Renal pelvis (tissue), 1 donor: ENCODE measurements at regions not wholly inside any gene's neighbourhood (a gene's known extent, or its start where the extent isn't known, plus 50 kb on each side); places are given as distances from the start of the nearest gene placed in this dataset.

Source experiments
- DNase-seq: peaks from one replicate; pipeline ENCODE4 v3.0.0-alpha.2; 2013

DNA sequence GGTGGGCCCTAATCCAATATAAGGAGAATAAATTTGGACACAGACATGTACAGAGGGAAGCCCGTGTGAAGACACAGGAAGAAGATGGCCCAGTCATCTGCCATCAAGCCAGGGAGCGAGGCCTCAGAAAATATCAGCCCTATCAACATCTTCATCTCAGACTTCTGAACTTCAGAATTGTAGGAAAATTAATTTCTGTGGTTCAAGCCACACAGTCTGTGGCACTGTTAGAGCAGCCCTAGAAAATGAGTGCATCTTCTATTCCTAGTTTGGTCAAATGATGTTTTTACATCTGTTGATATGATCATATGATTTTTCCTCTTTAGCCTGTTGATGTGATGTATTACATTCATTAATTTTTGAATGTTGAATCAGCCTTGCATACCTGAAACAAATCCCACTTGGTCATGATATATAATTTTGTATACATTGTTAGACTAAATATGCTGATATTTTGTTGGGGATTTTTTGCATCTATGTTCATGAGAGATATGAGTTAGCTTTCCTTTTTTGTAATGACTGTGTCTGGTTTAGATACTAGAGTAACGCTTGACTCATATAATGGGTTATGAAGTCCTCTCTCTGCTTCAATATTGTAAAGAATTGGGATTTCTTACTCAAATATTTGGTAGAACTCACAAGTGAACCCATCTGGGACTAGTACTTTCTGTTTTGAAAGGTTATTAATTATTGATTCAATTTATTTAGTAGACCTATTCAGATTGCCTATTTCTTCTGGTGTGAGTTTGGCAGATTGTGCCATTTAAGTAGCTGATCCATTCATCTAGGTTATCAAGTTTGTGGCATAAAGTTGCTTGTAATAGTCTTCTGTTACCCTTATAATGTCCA is 451.4 kb downstream of the EIPR1 start:
- no peak for DNase-seq

DNA sequence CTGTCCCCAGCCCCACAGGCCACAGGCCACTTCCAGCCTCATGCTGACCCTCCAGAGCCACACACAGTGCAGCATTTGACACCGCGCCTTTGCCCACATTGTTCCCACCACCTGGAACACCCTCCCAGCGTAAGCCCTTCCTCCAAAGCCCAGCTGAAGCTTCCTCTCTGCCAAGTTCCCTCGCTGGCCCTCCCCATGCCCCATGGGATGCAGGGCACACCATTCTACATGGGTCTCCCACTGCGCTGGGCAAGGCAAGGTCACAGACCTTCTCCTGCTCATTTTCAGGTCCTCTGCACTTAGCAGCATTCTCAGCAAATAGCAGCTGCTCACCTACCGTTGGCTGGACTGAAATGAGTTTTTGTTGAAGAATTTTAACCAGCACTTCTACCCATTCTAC is 455.5 kb downstream of the EIPR1 start:
- no peak for DNase-seq

DNA sequence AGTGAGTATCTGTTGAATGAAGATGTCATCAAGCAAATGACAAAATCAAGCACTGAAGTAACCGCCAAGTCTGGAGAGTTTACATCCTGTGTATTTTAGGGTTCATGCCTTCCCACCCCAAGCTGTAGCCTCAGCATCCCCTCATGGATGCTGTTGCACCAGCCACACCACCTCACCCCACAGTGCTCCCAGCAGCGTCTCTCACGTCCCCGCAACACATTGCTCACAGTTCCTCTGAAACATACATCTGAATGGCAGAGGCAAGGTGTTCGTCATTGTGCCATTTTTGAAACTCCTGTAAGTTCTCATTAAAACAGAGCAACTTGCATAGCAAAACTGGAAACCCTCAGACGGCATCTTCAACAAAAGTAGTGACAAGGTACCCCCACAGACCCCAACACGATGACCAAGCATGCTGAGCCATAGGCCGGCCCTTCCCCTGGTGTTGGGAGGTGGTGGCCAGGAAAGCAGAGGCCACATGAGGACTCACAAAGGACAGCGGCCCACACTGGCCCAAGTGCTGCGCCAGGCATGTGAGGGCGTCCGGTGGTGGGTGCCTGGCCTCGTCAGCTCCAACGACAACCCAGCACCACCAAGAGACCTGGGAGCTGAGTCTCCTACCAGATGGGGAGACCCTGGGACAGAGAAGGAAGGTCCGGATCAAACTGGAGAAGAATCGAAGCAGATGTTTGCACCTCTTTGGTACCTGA is 456.5 kb downstream of the EIPR1 start:
- no peak for DNase-seq

DNA sequence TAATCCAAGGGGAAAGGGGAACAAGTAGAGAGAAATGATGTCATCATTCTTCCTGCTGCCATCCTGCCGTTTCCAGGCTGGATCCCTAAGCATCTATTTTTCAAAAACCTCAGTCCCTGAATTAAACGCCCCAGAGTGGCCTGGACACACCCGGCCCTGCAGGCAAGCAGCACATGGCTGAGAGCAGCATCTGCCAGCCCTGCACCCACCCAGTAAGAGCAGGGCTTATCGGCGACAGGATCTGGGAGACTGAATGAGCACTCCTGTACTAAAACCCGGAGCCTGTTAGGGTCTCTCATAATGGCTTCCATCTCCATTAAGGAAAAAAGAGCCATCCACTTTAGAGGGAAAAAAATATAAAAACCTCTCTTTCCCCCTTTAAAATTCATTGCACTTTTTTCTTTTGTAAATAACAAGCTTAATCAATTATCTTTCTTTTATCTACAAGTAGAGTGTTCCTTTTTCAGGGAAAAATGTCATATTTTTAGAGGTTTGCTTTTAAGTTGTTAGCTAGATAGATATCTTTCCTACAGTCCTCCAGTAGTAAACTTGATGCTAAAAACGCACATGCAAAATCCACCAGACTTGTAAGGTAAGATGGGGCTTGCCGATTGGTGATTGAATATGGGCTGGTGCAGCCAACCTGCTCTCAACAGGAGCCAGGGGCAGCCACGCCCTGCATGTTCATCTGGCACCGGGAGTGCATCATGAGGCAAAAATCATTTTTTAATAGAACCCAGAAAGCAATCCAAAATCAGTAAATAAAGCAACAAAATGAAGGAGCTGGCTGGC is 457.8 kb downstream of the EIPR1 start:
- DNase-seq = no peak

DNA sequence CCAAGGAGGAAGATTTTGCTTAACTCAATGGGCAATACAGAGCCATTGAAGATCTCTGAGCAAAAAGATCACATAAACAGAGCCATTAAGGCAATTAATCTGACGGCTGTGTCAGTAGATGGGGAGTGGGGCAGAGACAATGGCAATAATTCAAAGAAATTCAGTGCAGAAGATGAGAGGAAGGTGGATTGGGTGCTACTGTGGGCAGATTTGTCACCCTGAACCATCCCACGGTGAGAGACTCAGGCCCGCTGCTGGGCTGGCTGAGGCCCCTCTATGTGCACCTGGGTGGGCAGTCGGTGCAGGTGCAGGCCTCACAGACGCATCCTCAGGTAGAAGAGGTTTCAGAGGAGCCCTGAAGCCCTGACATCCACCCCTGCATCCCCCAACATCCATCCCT is 458.6 kb downstream of the EIPR1 start:
- DNase-seq = no peak

DNA sequence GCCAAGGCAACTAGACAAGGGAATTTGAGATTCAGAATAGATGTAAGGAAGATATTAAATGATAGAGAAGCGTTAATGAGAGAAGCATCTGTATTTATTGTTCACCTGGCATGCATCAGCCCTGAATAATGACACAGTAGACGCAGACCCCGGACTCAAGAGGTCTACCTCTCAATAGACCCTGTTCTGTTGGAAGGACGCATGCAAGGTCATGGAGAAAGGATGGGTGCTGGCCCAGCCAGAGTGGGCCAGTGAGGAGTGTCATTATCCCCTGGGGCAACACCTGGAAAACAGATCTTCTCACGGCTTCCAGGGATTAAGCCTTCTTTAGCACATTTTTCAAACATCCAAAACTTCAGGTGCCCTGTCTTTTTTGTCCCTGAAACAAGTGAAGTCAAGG is 461.0 kb downstream of the EIPR1 start:
- DNase-seq = no peak

DNA sequence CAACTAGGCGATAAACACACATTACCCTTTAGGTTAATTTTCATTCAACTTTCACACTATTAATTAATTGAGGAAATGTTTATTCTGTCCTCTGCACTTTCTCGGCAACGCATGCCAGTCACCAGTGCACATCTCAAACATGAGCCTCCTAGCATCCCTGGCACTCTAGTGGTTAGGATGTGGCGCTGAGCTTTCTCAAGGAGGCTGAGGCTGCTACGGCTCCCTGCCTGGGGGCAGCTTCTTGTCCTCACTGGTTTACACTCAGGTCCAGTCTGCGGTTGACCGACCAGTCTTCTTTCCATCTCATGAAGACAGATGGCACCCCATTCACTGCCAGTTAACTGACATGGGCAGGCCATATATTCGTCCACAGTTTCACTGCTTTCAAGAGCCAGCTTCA is 463.4 kb downstream of the EIPR1 start:
- DNase-seq = no peak

DNA sequence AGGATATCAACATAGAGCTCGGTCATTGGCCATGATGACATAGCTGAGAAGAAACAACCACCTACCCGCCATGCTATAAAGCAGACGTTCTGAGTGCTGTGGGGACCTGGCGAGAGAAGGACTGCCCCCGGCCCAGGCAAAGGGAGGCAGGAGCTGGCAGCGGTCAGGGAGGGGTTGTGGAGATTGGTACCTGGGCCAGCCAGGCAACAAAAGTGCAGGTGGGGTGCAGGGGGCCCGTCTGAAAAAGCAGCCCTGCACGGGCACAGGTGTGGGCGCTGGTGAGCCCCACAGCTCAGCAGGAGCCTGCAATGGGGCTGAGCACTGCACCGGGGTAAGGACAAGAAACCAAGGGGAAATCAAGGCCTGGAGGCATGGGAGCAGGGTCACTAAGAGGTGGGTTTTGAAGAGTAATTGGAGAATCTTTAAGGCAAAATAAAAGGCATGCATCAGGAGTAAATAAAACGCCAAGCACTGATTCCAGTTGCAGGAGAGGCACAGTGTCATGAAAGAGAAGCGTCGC is 464.0 kb downstream of the EIPR1 start:
- no peak for DNase-seq

DNA sequence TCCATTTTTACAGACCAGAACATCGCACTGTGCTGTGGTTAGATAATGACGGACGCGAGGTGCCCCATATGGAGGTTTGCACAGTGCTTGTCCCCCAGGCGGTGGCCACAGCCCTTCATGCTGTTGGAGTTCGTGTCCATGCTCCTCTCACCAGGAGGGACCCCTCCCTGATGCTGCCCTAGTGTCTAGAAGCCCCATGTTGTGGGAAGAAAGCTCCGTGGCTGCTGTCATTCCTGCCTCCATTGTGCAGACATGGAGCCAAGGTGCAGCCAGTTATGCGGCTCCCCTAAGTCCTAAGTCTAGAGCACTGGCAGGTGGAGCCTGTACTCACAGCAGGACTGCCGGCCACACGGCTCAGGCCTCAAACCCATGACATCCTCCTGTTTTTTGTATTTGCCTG is 464.9 kb downstream of the EIPR1 start:
- DNase-seq = no peak

DNA sequence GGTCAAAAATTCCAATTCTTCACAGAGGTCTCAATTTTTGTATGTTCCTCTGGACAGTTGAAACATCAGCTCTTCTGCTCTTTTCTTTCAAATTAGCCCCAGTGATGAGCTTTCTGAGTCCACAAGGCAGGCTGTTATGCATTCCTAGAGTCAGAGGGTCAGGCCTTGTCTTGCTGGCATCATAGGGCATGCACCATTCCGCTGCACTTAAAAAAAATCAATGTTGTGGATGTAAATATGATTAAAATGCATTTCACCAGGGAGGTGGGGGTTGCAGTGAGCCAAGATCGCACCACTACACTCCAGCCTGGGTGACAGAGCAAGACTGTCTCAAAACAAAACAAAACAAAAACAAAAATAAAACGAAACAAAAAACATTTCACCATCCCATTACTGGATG is 465.3 kb downstream of the EIPR1 start:
- no peak for DNase-seq

DNA sequence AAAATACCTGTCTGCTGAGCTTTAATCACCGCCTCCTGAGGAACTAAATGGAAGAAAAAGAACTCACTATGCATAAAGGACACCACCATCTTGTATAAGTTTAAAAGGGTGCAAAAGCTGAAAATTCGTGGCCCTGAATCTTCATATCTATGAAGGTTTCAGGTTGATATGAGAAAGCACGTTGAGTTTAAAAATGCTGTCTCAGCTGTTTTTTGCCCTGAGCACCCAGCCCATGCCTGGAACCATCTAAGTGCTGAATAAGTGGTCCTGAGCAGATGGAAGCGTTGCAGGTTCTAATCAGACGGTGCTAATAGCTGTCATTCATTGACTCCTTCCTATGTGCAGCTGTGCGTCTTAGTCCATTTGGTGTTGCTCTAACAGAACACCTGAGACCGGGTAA is 467.4 kb downstream of the EIPR1 start:
- DNase-seq = no peak

DNA sequence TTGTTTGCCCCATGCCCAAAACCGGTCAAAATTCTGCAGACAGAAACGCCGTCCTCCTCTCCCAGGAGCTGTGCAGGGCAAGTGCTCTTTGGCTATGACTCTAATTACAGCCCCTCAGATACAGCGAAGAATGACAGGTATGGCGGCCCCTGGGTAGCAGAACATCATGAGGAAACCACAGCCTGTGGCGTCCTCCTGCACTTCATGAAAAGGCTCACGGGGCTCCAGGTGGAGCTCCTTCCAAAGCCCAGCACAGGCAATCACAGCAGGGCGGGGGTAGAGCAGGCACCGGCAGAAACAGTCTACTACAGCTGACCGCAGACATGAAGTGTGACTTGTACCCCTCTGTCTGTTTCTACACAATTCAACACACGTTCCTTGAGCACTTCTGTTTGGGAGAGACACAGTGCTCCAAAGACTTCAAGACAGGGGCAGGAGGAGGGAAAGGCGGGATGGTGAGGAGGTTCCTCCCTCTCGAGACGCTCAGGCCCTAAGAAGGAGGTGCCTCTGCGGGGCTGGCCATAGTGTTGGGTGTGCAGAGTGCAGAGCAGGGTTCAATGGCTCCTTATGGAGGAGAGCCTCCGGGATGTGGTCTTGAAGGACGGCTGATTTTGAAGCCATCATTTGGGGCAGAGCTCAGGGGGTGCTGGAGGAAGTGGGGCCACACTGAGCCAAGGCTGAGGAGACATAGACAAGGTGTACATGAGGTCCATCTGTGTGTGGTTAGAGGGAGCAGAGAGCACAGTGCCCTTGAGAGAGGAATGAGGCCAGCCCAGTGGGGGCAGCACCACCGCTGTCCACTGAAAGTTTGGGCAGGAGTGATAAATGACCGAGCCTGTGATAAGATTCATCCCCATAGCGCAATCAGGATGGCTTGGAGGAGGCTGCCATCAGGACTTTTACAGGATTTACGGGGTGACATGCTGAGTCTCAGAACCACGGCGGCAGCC is 468.3 kb downstream of the EIPR1 start:
- no peak for DNase-seq

DNA sequence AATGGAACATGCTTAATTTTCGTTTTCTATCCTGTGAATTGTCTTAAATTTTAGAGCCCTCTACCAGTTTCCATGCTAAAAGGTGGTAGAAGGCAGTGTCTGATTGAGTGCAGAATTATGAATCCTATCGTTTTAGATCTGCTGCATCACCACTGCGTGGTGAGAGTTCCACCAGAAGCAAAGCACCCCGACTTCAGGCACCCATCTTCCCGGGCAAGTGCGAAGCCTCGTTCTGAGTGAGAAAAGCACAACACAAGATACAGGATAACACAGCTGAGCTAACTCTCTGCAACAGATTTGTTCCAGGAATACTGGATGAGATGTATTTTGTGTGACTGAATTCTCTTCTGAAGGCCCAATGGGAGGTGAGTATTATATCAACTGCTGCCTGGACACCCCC is 471.5 kb downstream of the EIPR1 start:
- no peak for DNase-seq

DNA sequence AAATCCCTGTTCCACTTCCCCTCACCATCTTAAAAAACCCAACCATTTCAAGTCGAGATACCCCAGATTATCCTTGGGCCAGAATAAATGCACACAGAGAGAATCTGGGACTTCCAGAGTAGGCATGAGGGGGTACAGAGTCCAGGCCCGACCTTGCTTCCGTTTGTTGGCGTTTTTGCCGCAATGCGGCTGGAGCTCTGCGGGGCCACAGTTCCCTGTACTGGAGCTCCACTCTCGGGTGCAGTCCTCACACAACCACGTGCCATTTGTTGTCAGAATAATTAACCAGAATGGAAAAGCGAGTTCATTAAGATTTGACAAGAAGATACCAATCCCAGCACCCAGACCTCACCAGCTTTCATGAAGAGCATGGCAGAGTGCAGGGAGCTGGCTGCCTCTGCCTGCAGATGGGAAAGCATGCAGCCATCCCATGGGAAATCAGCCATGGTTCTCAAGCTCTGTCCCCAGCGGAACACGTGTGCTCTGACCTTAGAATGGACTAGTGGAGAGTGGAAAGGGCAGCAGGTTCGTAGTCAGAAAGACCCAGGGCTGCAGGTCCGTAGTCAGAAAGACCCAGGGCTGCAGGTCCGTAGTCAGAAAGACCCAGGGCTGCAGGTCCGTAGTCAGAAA is 472.8 kb downstream of the EIPR1 start:
- DNase-seq = no peak

DNA sequence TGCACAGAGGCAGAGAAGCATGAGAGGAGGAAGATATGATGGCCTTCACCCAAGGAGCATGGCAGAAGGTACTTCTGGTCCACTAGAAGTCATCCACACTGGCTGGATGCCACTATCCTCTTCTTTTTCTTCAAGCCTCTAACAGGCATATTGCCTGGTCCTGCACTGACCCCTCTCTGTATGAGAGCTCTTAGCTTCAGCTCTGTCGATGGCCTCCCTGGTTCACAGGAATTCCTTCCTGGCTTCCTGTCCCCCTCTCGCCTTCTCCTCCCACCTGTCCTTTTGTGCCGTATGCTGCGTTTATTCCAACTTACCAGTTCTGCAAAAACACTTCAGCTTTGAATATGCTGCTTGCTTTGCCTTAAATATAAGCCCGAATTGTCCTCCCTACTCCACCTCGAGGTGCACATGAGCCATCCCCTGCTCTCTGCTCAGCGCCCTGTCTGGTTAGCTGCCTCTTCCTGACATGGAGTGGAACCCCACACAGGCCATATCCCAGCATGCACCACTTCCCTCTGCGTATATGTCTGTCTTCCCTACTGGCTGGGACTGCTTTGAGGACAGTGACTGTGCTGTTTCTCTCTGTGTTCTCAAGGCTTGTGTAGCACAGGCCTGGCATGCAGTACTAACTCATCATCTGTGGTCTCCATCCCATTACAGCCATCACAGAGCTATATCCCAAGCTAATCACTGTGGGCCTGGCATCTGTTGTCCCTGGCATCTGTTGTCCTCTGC is 474.9 kb downstream of the EIPR1 start:
- no peak for DNase-seq

DNA sequence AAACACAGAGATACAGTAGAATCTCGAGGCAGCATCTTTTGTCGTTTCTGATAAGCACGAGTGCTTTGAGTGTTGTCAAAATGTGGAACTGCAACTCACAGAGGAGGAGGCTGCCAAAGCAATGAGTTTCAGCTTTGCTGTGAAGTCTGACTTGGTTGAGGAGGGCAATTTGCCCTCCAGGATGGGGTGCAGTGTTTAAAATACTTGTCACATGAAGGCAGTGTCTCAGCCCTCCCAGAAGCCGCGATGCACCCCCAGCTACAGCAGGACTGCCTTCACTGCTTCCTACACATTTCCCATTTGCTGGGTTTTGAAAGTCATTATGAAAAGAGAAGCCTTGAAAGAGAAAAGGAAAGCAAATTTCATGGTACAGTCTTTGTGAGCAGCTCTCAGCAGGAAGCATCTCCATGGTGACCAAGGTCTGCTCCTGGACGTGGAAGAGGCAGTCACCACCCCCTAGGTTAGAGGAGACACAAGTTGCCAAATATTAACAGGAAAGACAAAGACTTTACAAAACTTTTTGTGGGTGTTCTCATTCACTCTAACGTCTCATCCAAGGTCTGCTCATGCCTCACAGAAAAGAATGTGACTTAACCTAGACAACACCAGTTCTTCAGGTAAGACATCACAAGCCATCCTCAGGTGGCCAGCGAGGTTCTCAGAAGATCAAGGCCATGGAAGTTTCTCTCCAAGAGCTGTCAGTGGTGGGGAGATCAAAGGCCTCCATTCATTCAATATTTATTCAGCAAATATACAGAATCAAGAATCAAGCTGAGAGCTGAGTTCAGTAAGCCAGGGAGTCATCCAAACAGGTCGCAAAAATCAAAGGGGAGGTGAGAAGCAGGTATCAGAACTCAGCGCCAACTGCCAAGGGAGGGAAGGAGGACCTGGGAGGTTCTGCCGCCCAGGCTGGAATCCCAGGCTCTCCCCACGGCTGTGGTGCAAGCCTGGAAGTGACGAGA is 476.0 kb downstream of the EIPR1 start:
- no peak for DNase-seq

DNA sequence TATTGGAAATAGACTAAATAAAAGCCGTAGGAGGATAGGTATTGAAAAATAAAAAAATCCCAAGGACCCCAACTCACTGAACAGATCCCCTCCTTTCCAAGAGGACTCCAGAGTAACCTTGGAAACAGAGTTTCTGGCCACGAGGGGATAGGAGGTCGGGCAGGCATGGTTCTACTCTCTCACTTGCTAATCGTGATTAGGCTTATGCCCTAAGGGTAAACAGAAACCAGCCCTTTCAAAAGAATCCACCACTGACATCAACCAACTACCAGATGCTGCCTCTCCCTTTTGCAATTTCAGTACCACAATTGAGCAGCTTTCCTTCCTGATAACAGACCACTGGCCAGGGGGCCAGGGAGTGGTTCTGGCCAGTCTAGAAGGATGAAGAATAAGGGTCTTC is 477.8 kb downstream of the EIPR1 start:
- DNase-seq = no peak

DNA sequence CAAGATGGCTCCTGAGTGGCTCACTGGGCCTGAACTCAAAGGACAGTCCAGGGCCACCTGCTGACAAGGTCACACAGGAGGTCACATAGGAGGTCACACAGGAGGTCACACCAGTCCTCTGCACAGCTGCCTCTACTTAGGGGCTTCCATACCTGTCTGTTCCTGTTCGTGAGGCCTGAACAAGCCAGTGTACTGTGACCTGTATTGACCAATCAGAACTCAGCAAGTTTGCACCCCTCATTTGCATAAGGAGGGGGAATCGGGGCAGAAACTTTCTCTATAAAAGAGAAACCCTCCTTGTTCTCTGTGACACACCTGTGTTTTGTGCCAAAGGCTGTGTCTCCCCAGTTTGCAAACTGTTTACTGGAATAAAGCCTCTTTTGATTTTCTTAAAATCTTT is 478.9 kb downstream of the EIPR1 start:
- DNase-seq = no peak

DNA sequence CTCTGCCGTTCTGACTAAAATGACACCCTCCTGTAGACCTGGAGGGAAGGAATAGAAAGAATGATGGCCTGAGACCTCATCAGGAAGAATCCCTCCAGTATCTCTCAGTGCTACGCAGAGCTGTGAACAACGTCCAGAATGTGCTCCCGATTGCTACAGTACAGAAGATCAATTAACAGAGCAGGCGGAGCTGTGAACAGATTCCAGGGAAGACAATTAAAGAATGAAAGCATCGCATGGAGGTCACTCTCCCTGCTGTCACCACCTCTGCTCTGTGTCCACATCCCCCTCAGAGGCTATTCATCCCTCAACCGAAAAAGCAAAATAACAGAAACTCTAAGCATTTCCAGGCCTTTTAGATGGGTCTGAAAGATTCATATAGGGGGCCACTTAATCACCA is 481.0 kb downstream of the EIPR1 start:
- DNase-seq = no peak
